Islet of Langerhans (tissue), 1 donor: ENCODE measurements at regions not wholly inside any gene's neighbourhood (a gene's known extent, or its start where the extent isn't known, plus 50 kb on each side); places are given as distances from the start of the nearest gene placed in this dataset.

Experiments
- FAIRE-seq: peaks from one replicate; lab custom pipeline; 2011; peaks lifted over from hg19 to GRCh38; lab: Jason Lieb, UNC

DNA sequence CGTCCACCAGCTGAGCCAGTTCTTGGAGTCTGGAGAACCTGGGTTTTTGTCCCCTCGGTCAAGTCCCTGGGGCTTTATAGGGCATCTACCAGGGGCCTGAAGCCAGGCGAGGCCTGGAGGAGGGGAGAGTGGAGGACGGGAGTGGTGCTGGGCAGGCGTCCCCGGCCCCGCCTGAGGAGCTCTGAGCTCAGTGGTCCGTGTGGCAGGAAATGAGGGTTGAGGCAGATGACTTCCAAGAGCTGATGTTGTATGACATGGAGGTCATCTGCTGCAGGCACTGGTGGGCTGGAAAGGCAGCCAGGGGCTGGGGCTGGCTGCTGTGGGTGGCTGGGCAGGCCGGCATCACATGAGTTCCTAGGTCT, 118.5 kb upstream of the HS6ST1 start:
- FAIRE-seq, result no peak

DNA sequence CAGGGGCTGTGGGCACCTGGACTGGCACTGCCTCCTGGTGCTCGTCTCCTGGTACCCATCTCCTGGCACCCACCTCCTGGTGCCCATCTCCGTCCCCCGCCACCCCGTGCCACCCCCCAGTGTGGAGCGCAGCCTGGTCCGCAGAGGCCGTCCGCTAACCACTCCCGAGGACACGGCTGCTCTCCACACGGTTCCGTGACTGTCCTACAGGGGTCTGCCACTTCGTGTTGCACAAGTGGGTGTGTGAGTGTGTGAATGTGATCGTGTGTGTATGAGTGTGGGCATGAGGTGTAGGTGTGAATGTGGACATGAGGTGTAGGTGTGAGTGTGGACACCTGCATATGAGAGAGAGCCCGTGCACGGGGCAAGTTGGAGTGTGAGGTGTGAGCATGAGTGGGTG, 119.4 kb upstream of the HS6ST1 start:
- no peak for FAIRE-seq

DNA sequence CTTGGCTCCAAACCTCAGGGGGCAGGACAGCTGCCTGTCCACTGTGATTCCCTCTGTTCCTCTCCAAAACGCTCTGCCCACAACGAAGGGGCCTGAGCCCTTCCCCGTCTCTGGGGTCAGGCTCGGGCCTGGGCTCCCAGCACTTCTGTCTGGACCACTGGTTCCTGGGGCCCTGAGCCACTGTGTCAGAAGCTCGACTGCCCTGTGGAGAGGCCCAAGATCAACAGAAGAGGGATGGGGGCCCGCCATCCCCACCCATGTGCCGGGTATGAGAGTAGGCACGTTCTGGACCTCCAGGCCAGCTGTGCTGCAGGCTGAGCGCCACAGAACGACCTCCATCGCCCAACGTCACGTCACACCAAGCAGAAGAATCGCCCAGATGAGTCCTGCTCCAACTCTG, 119.9 kb upstream of the HS6ST1 start:
- no peak for FAIRE-seq

DNA sequence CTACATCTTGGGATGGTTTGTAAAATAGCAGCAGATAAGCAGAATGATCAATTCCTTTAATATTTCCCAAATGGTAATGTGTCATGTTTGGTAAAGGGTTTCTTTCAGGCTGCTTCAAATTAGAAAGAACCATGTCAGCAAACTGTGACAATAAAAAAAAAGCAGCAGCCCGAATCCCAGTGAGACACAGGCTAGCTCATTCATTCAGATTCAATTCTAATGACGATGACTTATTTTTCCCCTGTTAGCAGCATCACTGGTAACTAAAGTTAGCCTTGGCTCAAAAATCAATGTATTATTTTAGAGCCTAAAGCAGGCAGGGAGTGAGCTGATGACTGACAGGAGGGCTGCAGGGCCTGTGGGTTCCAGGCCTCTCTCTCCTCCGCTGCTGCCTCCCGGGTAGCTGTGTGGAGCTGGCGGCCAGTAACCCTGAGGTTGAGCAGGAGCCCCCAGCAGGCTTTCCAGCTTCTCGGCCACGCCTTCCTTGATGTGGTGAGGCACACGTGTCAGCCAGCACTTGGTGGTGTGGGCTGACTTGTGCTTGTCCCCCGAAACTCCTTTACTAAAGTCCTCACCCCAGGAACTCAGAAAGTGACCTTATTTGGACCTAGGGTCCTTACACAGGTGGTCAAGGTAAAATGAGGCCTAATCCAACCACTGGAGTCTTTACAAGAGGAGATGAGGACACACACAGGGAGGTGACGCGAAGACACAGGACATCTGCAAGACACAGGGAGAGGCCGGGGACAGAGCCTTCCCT, 120.5 kb upstream of the HS6ST1 start:
- no peak for FAIRE-seq

DNA sequence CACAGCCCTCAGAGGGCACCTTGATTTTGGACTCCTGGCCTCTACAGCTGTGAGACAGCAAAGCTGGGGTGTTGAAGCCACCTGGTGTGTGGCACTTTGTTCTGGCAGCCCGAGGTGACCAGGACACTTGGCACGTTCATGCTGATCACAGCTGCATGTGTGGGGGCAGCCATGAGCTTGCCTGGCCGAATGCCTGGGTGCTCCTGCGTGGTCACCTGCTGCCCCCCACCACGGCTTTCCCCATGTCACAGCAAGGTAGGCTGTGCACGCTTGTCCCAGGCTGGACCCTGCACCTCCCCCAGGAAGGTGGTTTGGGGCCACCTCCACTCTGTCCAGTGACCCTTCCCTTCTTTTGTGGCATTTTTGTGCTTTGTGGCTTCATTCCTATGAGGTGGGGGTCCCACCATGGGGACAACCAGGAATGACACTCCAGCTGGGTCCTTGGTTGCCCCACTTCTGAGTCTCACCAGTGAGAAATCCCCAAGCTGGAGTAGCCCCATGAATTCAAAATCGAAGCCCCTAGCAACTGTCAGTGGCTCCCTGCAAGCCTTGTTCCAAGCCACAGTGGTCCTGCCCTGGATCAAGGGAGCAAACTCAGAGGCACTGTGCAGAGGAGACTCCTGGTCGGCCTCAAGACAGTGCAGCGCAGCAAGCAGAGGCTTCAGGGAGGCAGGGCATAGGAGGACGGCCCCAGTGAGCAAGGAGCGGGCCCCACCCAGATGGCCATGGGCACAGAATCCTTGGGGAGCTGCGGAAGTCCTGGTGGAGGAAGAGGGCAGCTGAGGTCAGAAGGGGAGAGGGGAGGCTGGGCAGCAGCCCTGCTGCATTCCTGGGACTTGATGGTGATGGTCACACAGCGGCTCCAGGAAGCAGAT, 121.4 kb upstream of the HS6ST1 start:
- FAIRE-seq, result no peak

DNA sequence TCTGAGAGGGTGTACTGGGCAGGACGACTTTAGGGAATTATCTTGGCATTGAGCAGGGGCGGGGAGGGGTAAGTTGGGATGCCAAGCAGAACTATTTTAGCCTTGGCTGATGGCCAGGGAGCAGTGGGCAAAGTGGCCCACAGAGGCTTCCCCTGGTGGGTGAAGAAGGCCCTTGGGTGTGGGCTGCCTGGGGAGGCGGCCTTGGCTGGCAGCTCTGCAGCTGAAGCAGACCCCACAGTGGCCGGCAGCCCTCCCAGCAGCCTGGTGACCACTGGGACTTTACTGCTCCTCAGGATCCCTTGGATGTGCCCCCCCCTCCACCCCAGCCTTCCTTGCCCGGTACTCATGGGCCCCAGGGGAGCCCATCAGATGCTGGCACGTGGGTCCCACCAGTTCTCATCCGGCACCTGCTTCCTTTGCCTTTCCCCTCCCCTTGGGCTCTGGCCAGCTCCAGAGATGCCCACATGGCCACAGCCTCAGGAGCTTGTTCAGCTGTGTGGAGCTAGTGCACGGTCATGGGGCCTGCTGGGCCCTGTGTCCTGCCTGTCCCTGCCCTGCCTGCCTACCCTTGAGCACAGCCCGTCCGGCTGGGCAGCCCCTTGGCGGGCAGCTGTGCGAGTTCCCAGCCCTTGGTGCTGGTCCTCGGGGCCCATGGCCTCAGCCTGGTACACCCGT, 122.1 kb upstream of the HS6ST1 start:
- FAIRE-seq, result no peak

DNA sequence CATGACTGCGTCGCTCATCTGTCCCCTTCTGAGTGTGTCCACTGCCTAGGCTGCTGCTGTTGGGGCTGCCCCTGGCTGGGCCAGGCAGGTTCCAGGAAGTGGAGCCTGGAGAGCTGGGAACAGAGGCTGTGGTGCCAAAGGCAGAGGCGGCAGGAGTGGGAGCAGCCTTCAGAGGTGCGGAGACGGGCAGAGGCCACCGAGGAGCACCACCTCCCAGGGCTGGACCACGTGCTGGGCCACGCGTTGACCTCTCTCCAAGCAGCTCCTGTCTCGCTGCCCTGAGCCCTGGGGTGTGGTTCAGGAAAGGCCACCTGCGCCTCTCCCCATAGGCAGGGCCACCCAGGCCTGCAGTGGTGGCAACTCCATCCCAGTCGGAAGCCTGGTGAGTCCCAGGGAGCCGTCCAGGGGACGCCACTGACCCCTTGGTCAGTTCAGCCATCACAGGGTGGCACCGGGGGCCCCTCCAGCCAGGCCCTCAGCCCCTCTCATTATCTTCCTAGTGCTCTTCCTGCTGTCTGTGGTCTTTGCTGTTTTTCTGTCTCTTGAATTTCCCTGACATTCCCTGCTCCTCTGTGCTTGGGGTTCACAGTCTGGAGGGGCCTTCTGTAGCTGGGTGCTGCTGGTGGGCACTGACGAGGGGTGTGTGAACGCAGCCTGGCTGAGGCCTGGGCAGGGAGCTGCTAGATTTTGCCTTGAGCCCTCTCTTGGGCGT, 122.8 kb upstream of the HS6ST1 start:
- no peak for FAIRE-seq

DNA sequence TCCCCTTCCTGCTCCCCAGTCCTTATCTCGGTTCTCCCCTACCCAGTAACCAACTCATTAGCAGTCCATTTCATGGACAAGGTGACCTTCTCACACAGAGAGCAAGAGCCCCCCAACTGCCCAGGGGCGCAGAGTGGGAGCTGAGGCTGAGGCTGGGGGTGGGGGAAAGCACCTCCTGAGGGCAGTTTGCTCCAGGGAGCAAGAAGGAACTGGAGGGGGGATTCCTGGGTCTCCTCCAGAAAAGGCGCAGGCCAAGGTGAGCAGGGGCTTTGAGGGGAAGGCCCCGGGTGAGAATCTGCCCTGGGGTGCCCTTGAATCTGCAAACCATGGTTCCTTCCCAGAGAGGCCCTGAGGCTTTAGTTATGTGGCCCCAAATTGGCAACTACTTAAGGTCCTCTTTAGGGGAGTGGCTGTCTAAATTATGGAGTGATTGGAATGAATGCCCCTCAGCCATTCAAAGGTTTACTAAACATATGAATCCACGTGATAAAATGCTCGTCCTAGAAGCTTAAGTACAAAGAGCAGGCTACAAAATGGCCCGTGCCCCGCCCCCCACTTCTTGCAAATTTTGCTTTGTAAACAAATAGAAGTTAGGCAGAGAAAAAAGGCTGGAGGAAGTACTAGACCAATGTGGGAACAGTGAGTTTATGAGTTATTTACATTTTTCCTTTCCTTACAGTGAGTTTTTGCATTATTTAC, 123.5 kb upstream of the HS6ST1 start:
- no peak for FAIRE-seq

DNA sequence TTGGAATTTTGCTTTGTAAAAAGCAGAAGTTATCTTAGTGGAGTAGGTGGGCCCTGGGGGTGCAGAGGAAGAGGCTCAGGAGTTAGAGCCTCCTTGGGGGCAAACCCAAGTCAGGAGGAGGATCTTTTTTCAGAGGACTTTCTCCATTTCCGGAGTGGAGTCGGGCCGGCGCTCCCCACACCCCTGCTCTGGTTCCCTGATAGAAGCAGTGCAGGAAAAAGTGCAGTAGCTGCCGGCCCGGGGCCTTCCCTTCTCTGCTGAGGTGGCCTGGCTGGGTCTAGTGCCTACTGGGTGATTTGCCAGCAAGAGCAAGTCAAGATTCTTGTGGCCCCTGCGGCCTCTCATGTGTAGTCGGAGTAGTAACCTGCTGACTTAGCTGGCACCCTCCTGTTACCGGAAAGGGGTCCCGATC, 124.2 kb upstream of the HS6ST1 start:
- no peak for FAIRE-seq

DNA sequence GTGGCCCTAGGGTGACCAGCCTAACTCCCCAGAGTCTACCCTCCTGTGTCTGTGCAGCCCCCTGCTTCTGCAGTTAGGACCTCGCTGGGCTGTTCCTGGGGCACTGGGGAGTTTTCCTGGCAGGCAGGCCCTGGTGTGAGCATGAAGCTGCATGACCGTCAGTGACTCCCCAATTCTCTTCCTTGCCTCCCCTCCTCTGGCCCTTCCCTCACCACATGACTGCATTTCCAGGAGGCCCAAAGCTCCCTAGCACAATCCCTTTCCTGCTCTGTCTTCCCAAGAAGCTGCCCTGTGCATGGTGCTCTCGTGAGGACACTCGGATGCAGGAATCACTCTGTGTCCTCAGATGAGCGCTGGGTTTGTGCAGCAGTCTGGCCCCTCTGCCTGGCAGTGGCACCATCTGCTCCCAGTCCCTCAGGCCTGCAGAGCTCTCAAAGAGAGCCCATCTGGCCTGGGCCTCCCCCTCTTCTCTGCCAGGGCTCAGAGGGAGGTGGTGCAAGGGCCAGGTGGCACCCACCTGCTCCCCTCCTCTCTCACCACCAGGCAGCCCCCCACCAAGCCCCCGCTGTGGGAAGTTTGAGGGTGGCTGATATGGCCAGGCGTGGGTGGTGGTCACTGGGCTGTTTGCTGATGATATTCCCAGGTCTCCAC, 125.6 kb upstream of the HS6ST1 start:
- no peak for FAIRE-seq

DNA sequence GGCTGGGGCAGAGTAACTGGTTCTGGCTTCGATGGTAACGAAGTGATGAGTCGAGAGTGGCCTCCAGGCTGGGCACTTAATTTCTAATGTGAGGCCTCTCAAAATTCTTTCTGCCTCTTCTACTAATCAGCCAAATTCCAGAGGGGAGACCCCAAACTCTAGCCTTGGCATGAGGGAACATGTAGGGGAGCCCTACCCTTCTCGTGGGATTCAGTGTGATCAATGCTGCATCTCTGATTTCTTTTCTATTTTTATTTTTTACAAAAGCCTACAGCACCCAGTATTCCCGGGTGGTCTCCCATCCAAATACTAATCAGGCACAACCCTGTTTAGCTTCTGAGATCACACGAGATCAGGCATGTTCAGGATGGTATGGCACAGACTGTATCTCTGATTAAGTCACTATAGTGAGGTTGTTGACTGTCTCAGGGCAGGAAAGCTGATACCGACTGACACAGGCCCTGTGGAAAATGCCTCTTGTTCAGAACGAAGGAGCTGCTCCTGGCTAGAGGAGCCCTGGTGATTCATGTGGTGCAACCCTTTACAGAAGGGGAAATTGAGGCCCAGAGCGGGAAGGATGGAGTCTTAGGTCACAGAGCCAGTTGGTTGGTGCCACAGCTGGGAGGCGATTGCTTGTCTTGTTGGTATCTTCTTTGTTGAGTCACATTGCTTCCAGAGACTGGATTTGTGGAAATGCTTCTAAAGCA, 126.3 kb upstream of the HS6ST1 start:
- no peak for FAIRE-seq

DNA sequence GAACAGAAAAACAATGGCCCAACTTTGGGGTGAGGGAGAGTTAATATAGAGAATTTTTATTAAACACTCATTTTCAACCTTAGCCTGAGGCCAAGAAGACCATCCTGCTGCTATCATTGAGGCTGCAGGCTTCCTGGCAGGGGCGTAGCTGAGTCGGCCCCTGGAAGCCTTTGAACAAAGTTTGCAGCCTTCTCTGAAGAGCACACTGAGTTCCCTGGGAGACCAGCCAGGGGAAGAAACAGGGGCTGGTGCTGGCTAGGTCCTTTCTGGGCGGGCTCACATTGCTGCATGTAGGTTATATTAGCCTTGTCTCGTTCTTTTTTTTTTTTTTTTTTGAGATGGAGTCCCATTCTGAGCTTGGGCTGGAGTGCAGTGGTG, 126.8 kb upstream of the HS6ST1 start:
- no peak for FAIRE-seq

DNA sequence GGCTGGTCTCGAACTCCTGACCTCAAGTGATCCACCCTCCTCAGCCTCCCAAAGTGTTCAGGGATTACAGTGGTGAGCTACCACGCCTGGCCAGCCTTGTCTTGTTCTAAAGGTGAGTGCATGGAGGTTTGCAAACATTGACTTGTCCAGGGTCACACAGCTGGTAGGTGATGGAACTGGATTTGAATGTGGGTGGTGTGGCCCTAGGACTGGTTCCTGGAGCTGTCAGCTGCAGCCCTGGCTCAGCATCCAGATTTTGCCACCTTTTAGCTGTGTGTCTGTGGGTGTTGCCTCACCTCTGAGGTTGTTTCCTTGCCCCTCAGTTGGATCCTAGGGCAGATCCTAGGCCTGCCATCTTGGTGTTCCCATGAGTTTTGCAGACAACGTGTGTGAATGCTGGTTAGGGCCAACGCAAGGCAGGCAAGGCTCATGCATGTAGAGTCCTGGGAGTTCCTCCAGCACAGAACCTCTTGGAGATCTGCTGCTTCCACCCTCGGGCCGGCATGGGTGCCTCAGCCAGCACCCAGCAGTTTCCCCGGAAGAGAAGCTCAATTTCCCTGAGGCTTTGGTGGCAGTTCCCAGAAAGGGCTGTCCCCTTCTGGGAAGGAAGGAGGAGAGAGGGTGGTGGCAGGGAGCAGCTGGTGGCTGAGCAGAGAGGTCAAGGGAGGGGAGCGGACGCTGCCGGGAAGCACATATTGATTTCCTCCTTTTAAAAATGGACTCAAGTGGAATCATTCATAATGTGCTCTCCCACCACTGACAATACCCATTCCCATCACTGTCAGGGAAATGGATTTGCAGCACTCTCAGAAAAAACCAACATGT, 127.6 kb upstream of the HS6ST1 start:
- FAIRE-seq, result no peak

DNA sequence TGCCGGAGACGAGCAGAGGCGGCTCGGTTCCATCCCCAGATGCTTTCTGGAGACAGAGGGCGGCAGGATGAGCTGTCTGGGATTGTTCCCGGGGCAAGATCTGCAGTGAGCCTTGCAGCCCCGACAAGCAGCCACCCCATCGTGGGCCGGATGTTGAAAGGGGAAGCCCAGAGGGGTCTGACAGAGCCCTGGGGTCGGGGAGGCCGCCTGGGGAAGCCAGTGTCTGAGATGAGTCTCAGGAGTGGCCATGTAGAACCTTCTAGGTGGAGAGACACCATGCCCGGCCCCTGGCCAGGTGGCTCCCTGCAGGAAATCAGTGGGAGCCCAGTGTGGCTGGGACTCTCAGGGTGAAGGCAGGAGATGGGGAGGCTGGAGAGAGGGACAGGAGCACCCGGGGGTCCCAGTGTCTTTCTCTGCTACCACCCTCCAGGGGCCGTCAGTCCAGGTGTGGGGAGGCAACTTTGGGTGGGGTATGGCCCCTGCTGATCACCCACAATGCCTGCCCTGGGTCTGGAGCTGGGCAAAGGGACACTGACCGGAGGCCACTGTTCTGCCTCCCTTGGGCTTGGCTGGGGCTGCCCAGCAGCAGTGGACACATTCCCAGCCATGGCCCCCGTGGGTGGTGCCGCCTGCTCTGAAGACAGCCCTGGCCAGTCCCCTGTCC, 128.3 kb upstream of the HS6ST1 start:
- FAIRE-seq, result no peak

DNA sequence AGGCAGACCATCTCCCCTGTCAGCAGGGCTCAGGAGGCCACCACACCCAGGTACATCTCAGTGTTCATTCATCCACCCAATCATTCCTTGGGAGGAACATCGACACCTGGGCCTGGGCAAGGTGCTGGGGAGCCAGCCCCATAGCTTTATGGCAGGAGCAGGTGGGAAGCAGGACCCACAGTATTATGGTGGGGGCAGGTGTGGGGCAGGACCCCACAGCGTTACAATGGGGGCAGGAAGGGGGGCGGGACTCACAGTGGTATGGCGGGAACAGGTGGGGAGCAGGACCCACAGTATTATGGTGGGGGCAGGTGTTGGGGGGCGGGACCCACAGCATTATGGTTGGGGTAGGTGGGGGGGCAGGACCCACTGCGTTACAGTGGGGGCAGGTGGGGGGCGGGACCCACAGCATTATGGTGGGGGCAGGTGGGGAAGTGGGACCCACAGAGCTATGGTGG, 128.9 kb upstream of the HS6ST1 start:
- no peak for FAIRE-seq

DNA sequence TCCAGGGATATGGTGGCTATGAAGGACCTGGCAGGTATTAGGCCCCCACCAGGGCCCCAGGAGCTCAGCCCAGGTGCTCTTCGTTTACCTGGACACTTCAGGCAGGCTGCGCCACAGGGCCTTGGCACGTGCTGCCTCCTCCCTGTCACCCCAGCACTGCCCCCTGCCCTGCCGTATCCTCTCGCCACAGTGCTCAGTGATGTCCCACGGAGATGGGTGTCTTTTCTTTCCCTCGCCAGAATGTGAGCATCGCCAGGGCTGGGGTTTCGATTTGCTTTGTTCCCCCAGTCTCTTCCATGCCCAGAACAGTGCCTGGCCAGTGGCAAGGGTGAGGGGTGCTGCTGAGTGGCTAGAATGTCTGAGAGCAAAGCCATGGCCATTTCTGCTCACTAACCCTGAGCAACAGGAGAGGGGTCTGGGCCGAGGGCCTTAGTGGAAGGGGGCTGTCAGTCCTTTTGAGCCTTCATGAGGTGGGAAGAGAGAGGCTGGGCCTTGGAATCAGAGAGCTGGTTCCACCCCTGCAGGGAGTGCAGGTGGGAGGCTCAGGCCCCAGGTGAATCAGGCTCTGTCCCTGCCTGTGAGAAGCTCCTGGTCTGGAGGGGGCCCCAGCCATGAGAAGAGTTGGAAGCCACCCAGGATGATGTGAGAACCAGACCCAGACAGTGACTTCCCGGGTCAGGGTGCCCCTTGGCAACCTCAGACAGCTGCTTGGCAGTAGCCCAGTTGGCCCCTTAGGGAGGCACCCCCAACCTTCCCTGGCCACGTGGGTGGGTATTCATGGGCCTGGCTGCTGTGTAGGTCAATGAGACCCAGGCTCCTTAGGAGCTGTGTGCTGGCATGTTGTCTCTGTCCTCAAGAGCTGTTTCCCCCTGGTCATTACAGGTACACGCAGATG, 129.9 kb upstream of the HS6ST1 start:
- FAIRE-seq, result no peak

DNA sequence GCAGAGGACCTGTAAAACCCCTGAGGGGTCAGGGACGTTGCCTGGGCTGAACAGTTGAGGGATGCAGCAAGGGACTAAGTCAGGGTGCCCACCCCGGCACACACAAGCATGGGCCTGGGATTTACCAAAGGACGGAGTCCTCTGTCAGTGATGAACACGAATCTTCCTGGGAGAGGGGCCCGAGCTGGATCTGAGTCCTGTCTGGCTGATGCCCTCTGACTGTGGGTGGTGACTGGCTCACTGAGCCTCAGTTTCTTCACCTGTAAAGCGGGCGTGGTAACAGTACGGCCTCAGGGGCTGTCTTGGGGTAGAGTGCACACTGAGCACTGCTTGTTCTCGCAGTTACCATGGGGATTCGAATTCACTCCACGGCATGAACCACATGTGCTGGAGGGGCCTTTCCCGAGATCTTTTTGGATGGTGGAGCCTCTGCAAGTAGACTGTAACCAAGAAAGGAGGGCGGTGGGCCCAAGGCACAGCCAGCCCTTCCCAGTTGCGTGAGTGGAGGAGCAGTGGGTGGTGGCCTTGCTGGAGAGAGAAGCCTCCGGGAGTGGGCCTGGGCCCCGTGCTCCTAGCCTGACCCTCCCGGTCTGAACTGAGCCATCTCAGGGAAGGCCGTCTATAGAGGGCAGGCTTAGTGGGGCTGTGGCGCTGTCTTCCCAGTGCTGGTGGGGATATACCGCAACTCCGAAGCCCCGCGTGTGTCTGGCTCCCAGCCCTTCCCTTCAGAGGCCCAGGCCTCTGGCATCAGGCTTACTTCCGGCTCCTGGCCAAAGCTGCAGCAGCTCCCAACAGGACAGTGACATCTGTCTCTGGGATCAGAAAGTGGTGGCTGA, 130.8 kb upstream of the HS6ST1 start:
- FAIRE-seq, result no peak
